Breast epithelium (tissue), 4 donors: ENCODE measurements at regions not wholly inside any gene's neighbourhood (a gene's known extent, or its start where the extent isn't known, plus 50 kb on each side); places are given as distances from the start of the nearest gene placed in this dataset.

Experiments
- DNase-seq, 2 donors: peaks; one replicate each; pipeline ENCODE4 v3.0.0-alpha.2; 2019; ENCODE audit warnings: low spot score in 2 of 2
- H3K27ac ChIP-seq, 2 donors: fragments of 200-600 bp; sonication (generic) in 1 of 2; one replicate each; pipeline ENCODE4 v1.5.1; 2016 to 2019; ENCODE audit warnings: mild to moderate bottlenecking in 1 of 2
- H3K27me3 ChIP-seq, 2 donors: fragments of 200-600 bp; sonication (generic) in 1 of 2; one replicate each; pipeline versions ENCODE4 v1.5.1 to v1.6.0; 2017 to 2019; ENCODE audit warnings: control low read depth in 1 of 2, mild to moderate bottlenecking in 1 of 2
- H3K36me3 ChIP-seq: fragments of 200-600 bp; one replicate; pipeline ENCODE4 v1.5.1; 2019
- H3K4me1 ChIP-seq, 2 donors: fragments of 200-600 bp; sonication (generic); one replicate each; pipeline ENCODE4 v1.5.1; 2016 to 2019; ENCODE audit warnings: control low read depth in 1 of 2
- H3K4me3 ChIP-seq, 3 donors: fragments of 200-600 bp; sonication (generic); 1 replicate in 2 of 3; 2 replicates in 1 of 3; pipeline ENCODE4 v1.5.1; 2016 to 2019; ENCODE audit warnings: mild to moderate bottlenecking in 3 of 3, moderate library complexity in 2 of 3
- H3K9me3 ChIP-seq, 2 donors: fragments of 200-600 bp; sonication (generic) in 1 of 2; one replicate each; pipeline ENCODE4 v1.5.1; 2016 to 2019; ENCODE audit warnings: control low read depth in 1 of 2
- CTCF ChIP-seq, 3 donors: fragments of 450-650 bp; IDR thresholded peaks; one replicate each; pipeline ENCODE4 v1.5.1; 2016 to 2017; ENCODE audit warnings: antibody characterized with exemption in 3 of 3, mild to moderate bottlenecking in 3 of 3, moderate library complexity in 3 of 3
- POLR2A ChIP-seq: fragments of 450-650 bp; IDR thresholded peaks from one replicate; pipeline ENCODE4 v1.6.1; 2016; ENCODE audit warnings: antibody characterized with exemption, mild to moderate bottlenecking, moderate library complexity
- POLR2AphosphoS5 ChIP-seq, 3 donors: sonication (generic); formaldehyde crosslinking; IDR thresholded peaks; one replicate each; pipeline ENCODE4 v1.6.1; 2017; ENCODE audit warnings: antibody characterized with exemption in 3 of 3
- intact Hi-C: fragments of 100-400 bp; cut with DNase I; formaldehyde crosslinking; loops from one replicate; pipeline ENCODE4 v1.15.1; 2023; ENCODE audit warnings: low total_unique reads

GRCh38 chr5:133744051-133744959 is 132.0 kb upstream of the FSTL4 start:
- Histone ChIP-seq H3K27me3 (no peaks in the 10 kb centered on the region), H3K4me3 (no peak overlapping the region), H3K36me3 (no peaks in the 10 kb centered on the region), H3K27ac (peak overlapping the region in 1 of 2 donors; percentile 43), H3K4me1 (no peaks in the 10 kb centered on the region), H3K9me3 (no peaks in the 10 kb centered on the region)
- TF ChIP-seq POLR2A (no peak), POLR2AphosphoS5 (IDR thresholded peaks at IDR 0.05) (no peak), CTCF (IDR thresholded peaks at IDR 0.05) (no peak)
- DNase-seq, result no peak
- intact Hi-C loops, result no loop called here

- H3K4me1 ChIP-seq, result no peaks in the 10 kb centered on the region
- H3K9me3 ChIP-seq, result no peaks in the 10 kb centered on the region
- no peak overlapping the region for H3K4me3 ChIP-seq
- H3K27me3 ChIP-seq, result no peaks in the 10 kb centered on the region
- DNase-seq, result no peak
- intact Hi-C loops, result no loop called here
- H3K36me3 ChIP-seq, result no peaks in the 10 kb centered on the region
- no peak overlapping the region for H3K27ac ChIP-seq
- no peak for TF ChIP-seq POLR2AphosphoS5 (IDR thresholded peaks at IDR 0.05)
- no peak for TF ChIP-seq CTCF (IDR thresholded peaks at IDR 0.05)
- TF ChIP-seq POLR2A, result no peak
Observed at GRCh38 chr5:133742431-133742988, 130.2 kb upstream of the FSTL4 start.

- Histone ChIP-seq H3K27ac (no peak overlapping the region), H3K27me3 (no peaks in the 10 kb centered on the region), H3K36me3 (no peaks in the 10 kb centered on the region), H3K4me1 (no peaks in the 10 kb centered on the region), H3K9me3 (no peaks in the 10 kb centered on the region), H3K4me3 (no peak overlapping the region)
- no peak for TF ChIP-seq POLR2A
- no peak for TF ChIP-seq POLR2AphosphoS5 (IDR thresholded peaks at IDR 0.05)
- TF ChIP-seq CTCF (IDR thresholded peaks at IDR 0.05), result no peak
- intact Hi-C loops, result no loop called here
- DNase-seq, result no peak
Observed at GRCh38 chr5:133741818-133742355, 129.5 kb upstream of the FSTL4 start.

- Histone ChIP-seq H3K27me3 (no peaks in the 10 kb centered on the region), H3K4me1 (no peaks in the 10 kb centered on the region), H3K36me3 (no peaks in the 10 kb centered on the region), H3K27ac (no peak overlapping the region), H3K4me3 (no peak overlapping the region), H3K9me3 (no peaks in the 10 kb centered on the region)
- TF ChIP-seq POLR2AphosphoS5 (IDR thresholded peaks at IDR 0.05) (no peak), CTCF (IDR thresholded peaks at IDR 0.05) (no peak), POLR2A (no peak)
- DNase-seq, result no peak
- intact Hi-C loops, result no loop called here
Observed at GRCh38 chr5:133741396-133741795, 129.1 kb upstream of the FSTL4 start.

GRCh38 chr5:133739181-133739780 is 126.9 kb upstream of the FSTL4 start:
- Histone ChIP-seq H3K9me3 (no peaks in the 10 kb centered on the region), H3K27ac (no peak overlapping the region), H3K27me3 (no peaks in the 10 kb centered on the region), H3K4me1 (no peaks in the 10 kb centered on the region), H3K36me3 (no peaks in the 10 kb centered on the region), H3K4me3 (no peak overlapping the region)
- intact Hi-C loops, result no loop called here
- DNase-seq, result no peak
- no peak for TF ChIP-seq POLR2A
- TF ChIP-seq CTCF (IDR thresholded peaks at IDR 0.05), result no peak
- no peak for TF ChIP-seq POLR2AphosphoS5 (IDR thresholded peaks at IDR 0.05)
